HepG2 (cell line): ENCODE measurements at regions not wholly inside any gene's neighbourhood (a gene's known extent, or its start where the extent isn't known, plus 50 kb on each side); places are given as distances from the start of the nearest gene placed in this dataset.
A peak's percentile ranks its signal among the peaks of the same experiment; 100 is the strongest.

Experiments used
- ATAC-seq: fragments of 200-7000 bp; cut with Tn5 transposase; 3 replicates; pipeline ENCODE4 v1.9.1; 2020; ENCODE audit warnings: mild to moderate bottlenecking, moderate library complexity
- BruUV-seq: library from RNA; stranded (reverse); fragments of 400-500 nt; replicated peaks from 2 replicates; lab custom pipeline; 2021; lab: Mats Ljungman, UMichigan
- CTCF ChIA-PET: fragments of 300-600 bp; formaldehyde crosslinking; extraction: SDS; loops from one replicate; lab custom pipeline; 2021; ENCODE audit warnings: low total read pairs, inconsistent platforms, low intra/inter-chr PET ratio; lab: Yijun Ruan, JAX
- POLR2A ChIA-PET: fragments of 350-600 bp; sonication (Branson Sonifier 250); formaldehyde crosslinking; loops from one replicate; lab custom pipeline; 2020; ENCODE audit warnings: antibody characterized with exemption, inconsistent platforms; lab: Yijun Ruan, JAX
- DNase-seq: peaks from one replicate; pipeline ENCODE4 v3.0.0-alpha.2; 2015; ENCODE audit warnings: low spot score
- FAIRE-seq: peaks from 3 replicates; lab custom pipeline; 2011; peaks lifted over from hg19 to GRCh38; lab: Jason Lieb, UNC
- H2AFZ ChIP-seq: one replicate; pipeline ENCODE4 v1.6.1; 2011; ENCODE audit warnings: low read length, inconsistent platforms
- H3K27ac ChIP-seq: fragments of 300-600 bp; 3 replicates; pipeline ENCODE4 v1.8.0; 2011; ENCODE audit warnings: mixed run types, mild to moderate bottlenecking, mixed read lengths, low read length, inconsistent platforms; ENCODE audit not compliant: insufficient read depth; ENCODE audit errors: extremely low read length
- H3K27me3 ChIP-seq, 2 experiments: fragments of 200-600 bp in 1 of 2; 2 replicates in 1 of 2; 3 replicates in 1 of 2; pipeline versions ENCODE4 v1.6.0 to v1.8.0; 2011; ENCODE audit warnings: low read length in 2 of 2, mild to moderate bottlenecking in 2 of 2, moderate library complexity in 2 of 2, inconsistent platforms in 1 of 2; ENCODE audit not compliant: insufficient read depth in 2 of 2, control insufficient read depth in 1 of 2
- H3K36me3 ChIP-seq, 2 experiments: fragments of 200-600 bp in 1 of 2; replicated peaks in 1 of 2; 2 replicates in 1 of 2; 3 replicates in 1 of 2; pipeline versions ENCODE4 v1.5.1 to v1.8.0; 2011; ENCODE audit warnings: low read length in 2 of 2, inconsistent platforms in 1 of 2; ENCODE audit not compliant: insufficient read depth in 2 of 2, control insufficient read depth in 1 of 2
- H3K4me1 ChIP-seq: 2 replicates; pipeline ENCODE4 v1.5.1; 2012; ENCODE audit warnings: low read length, inconsistent platforms; ENCODE audit not compliant: insufficient read depth
- H3K4me2 ChIP-seq: 2 replicates; pipeline ENCODE4 v1.6.0; 2011; ENCODE audit warnings: low read depth, low read length, inconsistent platforms
- H3K4me3 ChIP-seq, 3 experiments: fragments of 200-600 bp in 1 of 3; sonication (generic), shearing (Covaris generic) in 1 of 3; replicated peaks in 1 of 3; 2 replicates each; pipeline ENCODE4 v1.5.1; 2011 to 2016; ENCODE audit warnings: low read length in 3 of 3, inconsistent platforms in 2 of 3, low read depth in 2 of 3, mild to moderate bottlenecking in 2 of 3, control low read depth in 1 of 3, mixed read lengths in 1 of 3; ENCODE audit not compliant: insufficient read depth in 1 of 3
- H3K79me2 ChIP-seq: one replicate; pipeline ENCODE4 v1.6.1; 2011; ENCODE audit warnings: low read length, inconsistent platforms; ENCODE audit not compliant: insufficient read depth
- H3K9ac ChIP-seq: 2 replicates; pipeline ENCODE4 v1.6.0; 2011; ENCODE audit warnings: mild to moderate bottlenecking, low read depth, low read length, inconsistent platforms; ENCODE audit not compliant: insufficient read depth
- H3K9me3 ChIP-seq: 2 replicates; pipeline ENCODE4 v1.5.1; 2012; ENCODE audit warnings: mild to moderate bottlenecking, low read length
- H4K20me1 ChIP-seq: 2 replicates; pipeline ENCODE4 v1.6.0; 2011; ENCODE audit warnings: inconsistent platforms, mild to moderate bottlenecking, low read length, moderate library complexity; ENCODE audit not compliant: insufficient read depth
- GLMP ChIP-seq: sonication (generic); formaldehyde crosslinking; IDR thresholded peaks from 2 replicates; pipeline ENCODE4 v1.9.0; 2021; ENCODE audit warnings: missing genetic modification reagents, mild to moderate bottlenecking, borderline replicate concordance
- MAFF ChIP-seq: IDR thresholded peaks from 2 replicates; pipeline ENCODE4 v1.6.1; 2011; ENCODE audit warnings: low read depth, low read length, improper control_type of control experiment
- MAFK ChIP-seq, 2 experiments: IDR thresholded peaks in 1 of 2; conservative IDR thresholded peaks in 1 of 2; 2 replicates each; pipeline ENCODE4 v1.6.1; 2011; ENCODE audit warnings: improper control_type of control experiment in 2 of 2, low read length in 2 of 2
- MATR3 ChIP-seq: sonication (generic); formaldehyde crosslinking; IDR thresholded peaks from 2 replicates; pipeline ENCODE4 v1.4.0; 2020; ENCODE audit warnings: missing genetic modification reagents
- NR3C1 ChIP-seq: sonication (generic); formaldehyde crosslinking; IDR thresholded peaks from 2 replicates; pipeline ENCODE4 v1.4.0; 2020; ENCODE audit warnings: missing genetic modification reagents
- ZNF546 ChIP-seq: sonication (generic); formaldehyde crosslinking; conservative IDR thresholded peaks from 2 replicates; pipeline ENCODE4 v1.8.1; 2023; ENCODE audit warnings: mild to moderate bottlenecking, missing genetic modification reagents
- ZNF761 ChIP-seq: sonication (generic); formaldehyde crosslinking; conservative IDR thresholded peaks from 2 replicates; pipeline ENCODE4 v1.4.0; 2020; ENCODE audit warnings: mild to moderate bottlenecking, missing genetic modification reagents
- WGBS: methylation state at CpG from one replicate; pipeline ENCODE4 v1.1.6; 2017; ENCODE audit warnings: low lambda C conversion rate; 5-methylcytosine and 5-hydroxymethylcytosine counted together
- in situ Hi-C: cut with HindIII; loops from 2 replicates; pipeline ENCODE4 v1.10.0; 2017; ENCODE audit warnings: low pct_unique_long_range_greater_than_20kb; ENCODE audit not compliant: extremely low pct_ligation_motif_present
- intact Hi-C: fragments of 100-400 bp; cut with micrococcal nuclease; formaldehyde crosslinking; loops from one replicate; pipeline ENCODE4 v1.10.0; 2022; ENCODE audit not compliant: unreplicated experiment

- Histone ChIP-seq H3K4me2 (no peak overlapping the region), H4K20me1 (no peaks in the 10 kb centered on the region), H3K36me3 (no peaks in the 10 kb centered on the region), H3K27me3 (no peaks in the 10 kb centered on the region), H3K4me3 (no peak overlapping the region), H3K9me3 (no peaks in the 10 kb centered on the region), H3K27ac (no peak overlapping the region), H3K79me2 (no peaks in the 10 kb centered on the region), H3K4me1 (no peaks in the 10 kb centered on the region), H3K9ac (no peak overlapping the region), H2AFZ (no peak overlapping the region)
- ATAC-seq (no peak), DNase-seq (no peak), FAIRE-seq (no peak)
- BruUV-seq: no TSS peak
- intact Hi-C loops (no loop called here), in situ Hi-C loops (no loop called here)
- 0% methylated on average over 1 of the region's 1 CpG for WGBS
- TF ChIP-seq NR3C1: no peak
- ChIA-PET POLR2A (no interaction called here), CTCF (no interaction called here)
Observed at GRCh38 chr14:66395300-66395699, 90.9 kb upstream of the CCDC196 start.

GRCh38 chr14:66396164-66396563 lies 90.0 kb upstream of the CCDC196 start:
- DNase-seq (no peak), ATAC-seq (no peak)
- POLR2A ChIA-PET: no interaction called here
- no TSS peak for BruUV-seq
- no peaks in the 10 kb centered on the region for H3K27me3 ChIP-seq
- TF ChIP-seq GLMP (CRISPR knock-in tag) (no peak), ZNF761 (CRISPR knock-in tag) (no peak), MAFF (peak; percentile 85), MAFK (conservative IDR thresholded peaks at IDR 0.05 in 1 of 2, IDR thresholded peaks at IDR 0.05 in 1 of 2; ENCODE audit: low read length in 2 of 2) (peak; percentile 79 to 85), ZNF546 (CRISPR knock-in tag) (no peak), MATR3 (CRISPR knock-in tag) (no peak)
- TF ChIP-seq, all 625 proteins: peak for 2
- intact Hi-C loops: no loop called here
- H3K9me3 ChIP-seq: no peaks in the 10 kb centered on the region
- CTCF ChIA-PET: no interaction called here
- H3K36me3 ChIP-seq: no peaks in the 10 kb centered on the region
- no peak for FAIRE-seq
- no peak overlapping the region for H2AFZ ChIP-seq
- H4K20me1 ChIP-seq: no peaks in the 10 kb centered on the region
- no peak overlapping the region for H3K4me3 ChIP-seq
- H3K4me2 ChIP-seq: no peak overlapping the region
- no peaks in the 10 kb centered on the region for H3K4me1 ChIP-seq
- no peaks in the 10 kb centered on the region for H3K79me2 ChIP-seq
- H3K9ac ChIP-seq: no peak overlapping the region
- no peak overlapping the region for H3K27ac ChIP-seq
- in situ Hi-C loops: no loop called here
- 9% methylated on average over 4 of the region's 4 CpGs for WGBS
